GM19372 (cell line): ENCODE measurements at regions not wholly inside any gene's neighbourhood (a gene's known extent, or its start where the extent isn't known, plus 50 kb on each side); places are given as distances from the start of the nearest gene placed in this dataset.

Experiments used
- ATAC-seq: cut with Tn5 transposase; IDR thresholded peaks from one replicate; pipeline ENCODE4 v1.9.1; 2021; ENCODE audit warnings: mild to moderate bottlenecking, low read depth, moderate library complexity; ENCODE audit not compliant: unreplicated experiment

GRCh38 chr5:81856948-81857928 is 106.3 kb upstream of the SSBP2 start:
- ATAC-seq = no peak

GRCh38 chr5:81855591-81855990 is 104.7 kb upstream of the SSBP2 start:
- no peak for ATAC-seq

- ATAC-seq = no peak
Measured at GRCh38 chr5:81854915-81855314, 104.0 kb upstream of the SSBP2 start.

- no peak for ATAC-seq
Measured at GRCh38 chr5:81854485-81854884, 103.6 kb upstream of the SSBP2 start.

GRCh38 chr5:81853030-81853357 is 102.1 kb upstream of the SSBP2 start:
- ATAC-seq = no peak

- no peak for ATAC-seq
Measured at GRCh38 chr5:81852291-81853029, 101.6 kb upstream of the SSBP2 start.

GRCh38 chr5:81851481-81852178 is 100.7 kb upstream of the SSBP2 start:
- ATAC-seq = peak; percentile 90

- no peak for ATAC-seq
Measured at GRCh38 chr5:81850501-81851357, 99.8 kb upstream of the SSBP2 start.

GRCh38 chr5:81849770-81850367 is 99.0 kb upstream of the SSBP2 start:
- no peak for ATAC-seq

GRCh38 chr5:81848362-81848880 is 97.5 kb upstream of the SSBP2 start:
- no peak for ATAC-seq

GRCh38 chr5:81846301-81846700 is 95.4 kb upstream of the SSBP2 start:
- ATAC-seq = no peak

GRCh38 chr5:81843845-81844244 is 92.9 kb upstream of the SSBP2 start:
- no peak for ATAC-seq

- no peak for ATAC-seq
Measured at GRCh38 chr5:81842795-81843398, 92.0 kb upstream of the SSBP2 start.

GRCh38 chr5:81839034-81839433 is 88.1 kb upstream of the SSBP2 start:
- no peak for ATAC-seq

- ATAC-seq = peak; percentile 87
Measured at GRCh38 chr5:81838307-81838906, 87.5 kb upstream of the SSBP2 start.

GRCh38 chr5:81837667-81838306 is 86.9 kb upstream of the SSBP2 start:
- ATAC-seq = no peak

GRCh38 chr5:81835814-81836367 is 85.0 kb upstream of the SSBP2 start:
- no peak for ATAC-seq
